HEK293T (cell line): ENCODE measurements at regions not wholly inside any gene's neighbourhood (a gene's known extent, or its start where the extent isn't known, plus 50 kb on each side); places are given as distances from the start of the nearest gene placed in this dataset.

ENCODE experiments used
- CTCF ChIA-PET: fragments of 350-600 bp; formaldehyde crosslinking; extraction: SDS; loops from one replicate; lab custom pipeline; 2021; ENCODE audit warnings: antibody characterized with exemption, inconsistent platforms; lab: Yijun Ruan, JAX
- POLR2A ChIA-PET: fragments of 350-600 bp; formaldehyde crosslinking; extraction: SDS; loops from one replicate; lab custom pipeline; 2020; ENCODE audit warnings: antibody characterized with exemption, inconsistent platforms; lab: Yijun Ruan, JAX
- DNase-seq: peaks from one replicate; pipeline ENCODE4 v3.0.0; 2012; ENCODE audit warnings: mixed read lengths; ENCODE audit errors: extremely low spot score
- ARNT ChIP-seq: fragments of 450-650 bp; IDR thresholded peaks from 2 replicates; pipeline ENCODE4 v1.6.1; 2017; ENCODE audit warnings: mild to moderate bottlenecking
- BHLHE40 ChIP-seq: fragments of 450-650 bp; IDR thresholded peaks from 2 replicates; pipeline ENCODE4 v1.6.1; 2016; ENCODE audit warnings: mild to moderate bottlenecking, moderate library complexity, borderline replicate concordance
- CTBP1 ChIP-seq: fragments of 450-650 bp; IDR thresholded peaks from 2 replicates; pipeline ENCODE4 v1.6.1; 2016; ENCODE audit warnings: borderline replicate concordance
- ELF4 ChIP-seq: fragments of 450-650 bp; IDR thresholded peaks from 2 replicates; pipeline ENCODE4 v1.6.1; 2017; ENCODE audit warnings: antibody characterized with exemption
- FOXA1 ChIP-seq: fragments of 450-650 bp; IDR thresholded peaks from 2 replicates; pipeline ENCODE4 v1.6.1; 2016; ENCODE audit warnings: mild to moderate bottlenecking
- FOXK2 ChIP-seq: fragments of 450-650 bp; IDR thresholded peaks from 2 replicates; pipeline ENCODE4 v1.6.1; 2016; ENCODE audit warnings: mild to moderate bottlenecking
- FOXM1 ChIP-seq: fragments of 450-650 bp; IDR thresholded peaks from 2 replicates; pipeline ENCODE4 v1.6.1; 2017; ENCODE audit warnings: mild to moderate bottlenecking, borderline replicate concordance
- HDGF ChIP-seq: fragments of 450-650 bp; IDR thresholded peaks from 2 replicates; pipeline ENCODE4 v1.6.1; 2017; ENCODE audit warnings: antibody characterized with exemption, borderline replicate concordance
- L3MBTL2 ChIP-seq: fragments of 450-650 bp; conservative IDR thresholded peaks from 2 replicates; pipeline ENCODE4 v1.6.1; 2016; ENCODE audit warnings: mild to moderate bottlenecking
- LEF1 ChIP-seq: fragments of 450-650 bp; IDR thresholded peaks from 2 replicates; pipeline ENCODE4 v1.6.1; 2017; ENCODE audit warnings: mild to moderate bottlenecking, borderline replicate concordance
- NFRKB ChIP-seq: fragments of 450-650 bp; IDR thresholded peaks from 2 replicates; pipeline ENCODE4 v1.6.1; 2016; ENCODE audit warnings: mild to moderate bottlenecking, moderate library complexity
- SP1 ChIP-seq: fragments of 450-650 bp; IDR thresholded peaks from 2 replicates; pipeline ENCODE4 v1.6.1; 2017
- SUZ12 ChIP-seq: fragments of 450-650 bp; IDR thresholded peaks from 2 replicates; pipeline ENCODE4 v1.6.1; 2016; ENCODE audit warnings: mild to moderate bottlenecking
- TARDBP ChIP-seq: fragments of 450-650 bp; IDR thresholded peaks from 2 replicates; pipeline ENCODE4 v1.6.1; 2016
- ZNF384 ChIP-seq: fragments of 450-650 bp; IDR thresholded peaks from 2 replicates; pipeline ENCODE4 v1.6.1; 2016
- TF ChIP-seq, protein P1 (sequence below): fragments of 450-650 bp; IDR thresholded peaks from 2 replicates; pipeline ENCODE4 v1.6.1; 2016

DNA sequence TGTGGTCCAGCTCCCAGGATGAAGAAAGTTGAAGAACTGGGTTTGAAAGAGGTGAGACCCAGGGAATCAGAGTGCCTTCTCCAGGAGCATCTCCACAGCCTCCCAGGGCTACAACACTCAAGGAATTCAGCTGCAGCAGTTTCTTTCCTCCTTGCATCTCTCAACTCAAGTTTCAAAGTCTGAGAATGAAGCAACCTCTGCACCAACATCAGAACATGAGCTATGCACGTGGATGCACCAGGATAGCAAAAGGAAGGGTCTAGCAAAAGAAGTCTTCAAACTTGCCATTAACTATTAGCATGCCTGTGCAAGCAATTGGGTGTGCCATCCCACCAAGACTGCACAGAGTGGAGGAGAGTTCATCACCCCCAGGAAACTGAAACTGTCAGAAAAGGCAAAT lies 193.9 kb downstream of the OTOR start:
- CTCF ChIA-PET: no interaction called here
- POLR2A ChIA-PET: no interaction called here
- TF ChIP-seq FOXK2 (no peak), ELF4 (no peak), FOXA1 (no peak), ARNT (no peak), BHLHE40 (no peak), SUZ12 (no peak), ZNF384 (no peak), NFRKB (no peak), CTBP1 (no peak), FOXM1 (no peak)
- TF ChIP-seq, protein P1, sequence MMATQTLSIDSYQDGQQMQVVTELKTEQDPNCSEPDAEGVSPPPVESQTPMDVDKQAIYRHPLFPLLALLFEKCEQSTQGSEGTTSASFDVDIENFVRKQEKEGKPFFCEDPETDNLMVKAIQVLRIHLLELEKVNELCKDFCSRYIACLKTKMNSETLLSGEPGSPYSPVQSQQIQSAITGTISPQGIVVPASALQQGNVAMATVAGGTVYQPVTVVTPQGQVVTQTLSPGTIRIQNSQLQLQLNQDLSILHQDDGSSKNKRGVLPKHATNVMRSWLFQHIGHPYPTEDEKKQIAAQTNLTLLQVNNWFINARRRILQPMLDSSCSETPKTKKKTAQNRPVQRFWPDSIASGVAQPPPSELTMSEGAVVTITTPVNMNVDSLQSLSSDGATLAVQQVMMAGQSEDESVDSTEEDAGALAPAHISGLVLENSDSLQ: no peak
- DNase-seq: no peak

DNA sequence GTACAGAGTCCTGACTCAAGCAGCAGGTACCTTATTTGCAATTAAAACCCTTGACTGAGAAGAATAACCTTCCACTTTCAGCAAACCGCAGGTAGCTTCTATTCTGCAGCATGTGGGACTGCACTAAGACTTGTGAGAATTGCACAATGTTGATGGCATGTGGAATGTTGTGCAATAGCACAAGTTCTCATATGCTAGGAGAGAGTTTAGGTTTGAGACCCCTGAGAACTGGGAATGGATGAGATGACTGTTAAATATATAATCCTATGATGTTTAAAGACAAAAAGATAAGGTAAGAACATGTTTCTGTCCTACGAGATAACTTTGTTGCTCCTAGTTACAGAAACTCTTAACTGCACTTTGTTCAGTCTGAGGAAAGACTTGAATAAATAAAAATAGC lies 194.6 kb downstream of the OTOR start:
- no peak for DNase-seq
- POLR2A ChIA-PET: no interaction called here
- CTCF ChIA-PET: no interaction called here
- TF ChIP-seq ARNT (no peak), CTBP1 (no peak), FOXA1 (no peak), BHLHE40 (no peak), L3MBTL2 (no peak), LEF1 (no peak), HDGF (no peak), FOXM1 (no peak), SP1 (no peak), SUZ12 (no peak)
- TF ChIP-seq, protein P1: no peak

DNA sequence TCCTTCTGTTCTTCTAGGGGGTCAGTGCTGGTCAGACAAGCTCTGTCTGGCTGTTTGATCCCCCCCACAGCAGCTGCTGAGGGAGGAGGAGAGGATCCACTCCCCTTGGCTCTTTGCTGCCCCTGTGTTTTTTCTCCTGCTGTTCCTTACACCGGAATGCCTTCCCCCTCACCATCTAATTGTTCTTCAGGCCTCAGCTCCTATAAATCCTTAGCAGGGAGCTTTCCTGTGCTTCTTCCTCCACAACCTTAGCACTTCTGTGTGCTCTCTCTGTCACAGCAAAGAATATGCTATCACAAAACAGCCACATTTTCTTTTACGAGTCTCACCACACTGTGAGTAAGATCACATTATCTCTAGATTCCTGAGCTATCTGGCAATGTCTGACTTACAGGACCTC lies 196.6 kb downstream of the OTOR start:
- no peak for TF ChIP-seq CTBP1
- TF ChIP-seq, protein P1: no peak
- no peak for TF ChIP-seq FOXK2
- no peak for TF ChIP-seq FOXA1
- no peak for TF ChIP-seq SUZ12
- no peak for TF ChIP-seq HDGF
- no peak for TF ChIP-seq ZNF384
- TF ChIP-seq TARDBP: no peak
- no peak for TF ChIP-seq LEF1
- no peak for TF ChIP-seq SP1
- TF ChIP-seq BHLHE40: no peak
- no peak for TF ChIP-seq ARNT
- no peak for TF ChIP-seq ELF4
- no peak for DNase-seq
- ChIA-PET POLR2A (no interaction called here), CTCF (no interaction called here)

DNA sequence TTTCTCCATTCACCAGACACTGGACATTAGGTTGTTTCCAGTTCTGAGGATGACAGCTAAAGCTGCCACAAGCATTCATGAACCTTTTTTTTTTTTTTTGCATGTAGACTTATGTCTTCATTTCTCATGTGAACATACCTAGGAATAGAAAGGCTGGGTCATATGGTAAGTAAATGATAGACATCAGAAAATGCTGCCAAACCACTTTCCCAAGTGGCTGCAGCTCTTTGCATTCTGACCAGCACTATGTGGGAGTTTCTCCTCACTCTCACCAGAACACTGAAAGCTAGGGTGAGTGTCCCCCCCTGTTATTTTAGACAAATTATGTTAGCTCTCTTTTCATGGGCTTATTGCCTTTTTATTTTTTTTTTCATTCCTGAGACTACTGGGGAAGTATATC lies 197.5 kb downstream of the OTOR start:
- POLR2A ChIA-PET: no interaction called here
- no peak for TF ChIP-seq LEF1
- TF ChIP-seq HDGF: no peak
- TF ChIP-seq BHLHE40: no peak
- no peak for TF ChIP-seq NFRKB
- TF ChIP-seq TARDBP: no peak
- TF ChIP-seq FOXK2: no peak
- no peak for TF ChIP-seq SP1
- no peak for TF ChIP-seq SUZ12
- TF ChIP-seq ZNF384: no peak
- no peak for TF ChIP-seq ELF4
- TF ChIP-seq, protein P1: no peak
- no peak for TF ChIP-seq ARNT
- no peak for TF ChIP-seq CTBP1
- no peak for TF ChIP-seq L3MBTL2
- TF ChIP-seq FOXM1: no peak
- no peak for TF ChIP-seq FOXA1
- CTCF ChIA-PET: no interaction called here
- DNase-seq: no peak

DNA sequence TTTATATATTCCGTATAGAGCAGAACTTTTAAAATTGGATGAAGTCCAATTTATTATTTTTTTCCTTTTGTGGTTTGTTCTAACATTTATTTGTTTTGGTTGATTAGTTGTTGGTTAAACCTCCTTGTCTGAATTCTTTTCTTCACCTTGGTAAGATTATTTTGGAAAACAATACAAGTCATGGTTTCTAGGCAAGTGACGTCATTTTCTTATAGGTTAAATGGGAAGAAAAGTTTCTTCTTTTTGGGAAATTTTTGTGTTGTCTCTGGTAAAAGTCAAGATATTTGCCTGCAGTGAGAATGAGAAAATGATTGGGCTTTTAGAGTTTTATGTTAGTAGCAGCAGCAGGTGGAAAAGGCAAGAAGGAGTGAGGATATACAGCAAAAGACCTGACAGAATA lies 197.9 kb downstream of the OTOR start:
- CTCF ChIA-PET: no interaction called here
- TF ChIP-seq BHLHE40 (no peak), L3MBTL2 (no peak), SP1 (no peak), FOXA1 (no peak), HDGF (no peak), NFRKB (no peak), TARDBP (no peak), ELF4 (no peak), ZNF384 (no peak), ARNT (no peak), FOXK2 (no peak), CTBP1 (no peak)
- TF ChIP-seq, protein P1: no peak
- no peak for DNase-seq
- POLR2A ChIA-PET: no interaction called here
